Nucleus accumbens (tissue), 56 donors: ENCODE measurements at regions not wholly inside any gene's neighbourhood (a gene's known extent, or its start where the extent isn't known, plus 50 kb on each side); places are given as distances from the start of the nearest gene placed in this dataset.
"Not testable (repeated sequence)": the region's sequence is repeated elsewhere in the genome, so short reads cannot be mapped to it uniquely, and the experiment has no call there.

Experiments used
- DNase-seq, 56 donors: peaks; one replicate each; lab custom pipeline; 2025; lab: John Stamatoyannopoulos, UW

GRCh38 chr10:90096196-90096595 lies 394.8 kb downstream of the KIF20B start:
- no peak for DNase-seq

DNA sequence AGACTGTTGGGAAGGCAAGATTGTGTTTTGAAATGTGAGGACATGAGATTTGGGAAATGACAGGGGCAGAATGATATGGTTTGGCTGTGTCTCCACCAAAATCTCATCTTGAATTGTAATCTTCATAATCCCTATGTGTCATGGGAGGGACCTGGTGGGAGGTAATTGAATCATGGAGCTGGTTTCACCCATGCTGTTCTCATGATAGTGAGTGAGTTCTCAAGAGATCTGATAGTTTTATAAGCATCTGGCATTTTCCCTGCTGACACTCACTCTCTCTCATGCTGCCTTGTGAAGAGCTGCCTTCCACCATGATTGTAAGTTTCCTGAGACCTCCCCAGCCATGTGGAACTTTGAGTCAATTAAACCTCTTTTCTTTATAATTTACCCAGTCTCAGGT lies 406.2 kb downstream of the KIF20B start:
- not testable (repeated sequence) for DNase-seq

GRCh38 chr10:90111671-90112070 lies 410.3 kb downstream of the KIF20B start:
- DNase-seq, result no peak

DNA sequence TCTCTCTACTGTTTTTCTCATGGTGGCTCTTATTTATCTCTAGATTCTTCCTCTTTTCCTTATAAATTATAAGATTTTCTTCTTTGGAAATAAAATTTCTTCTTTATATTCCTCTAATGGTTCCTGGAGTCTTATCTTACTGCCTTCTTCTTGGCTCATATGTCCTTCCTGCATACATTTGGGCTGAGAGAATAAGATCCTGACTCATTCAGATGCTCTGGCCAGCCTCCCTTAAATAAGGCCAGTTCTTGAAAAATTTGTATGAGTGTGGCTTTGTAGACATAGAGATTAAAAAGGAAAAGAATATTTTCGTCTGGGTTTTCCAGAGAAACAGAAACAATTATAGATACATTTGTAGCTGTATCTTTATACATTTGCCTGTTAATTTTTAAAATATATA lies 411.3 kb downstream of the KIF20B start:
- DNase-seq, result no peak

- DNase-seq, result not testable (repeated sequence)
Measured at GRCh38 chr10:90118567-90118966, 417.2 kb downstream of the KIF20B start.

DNA sequence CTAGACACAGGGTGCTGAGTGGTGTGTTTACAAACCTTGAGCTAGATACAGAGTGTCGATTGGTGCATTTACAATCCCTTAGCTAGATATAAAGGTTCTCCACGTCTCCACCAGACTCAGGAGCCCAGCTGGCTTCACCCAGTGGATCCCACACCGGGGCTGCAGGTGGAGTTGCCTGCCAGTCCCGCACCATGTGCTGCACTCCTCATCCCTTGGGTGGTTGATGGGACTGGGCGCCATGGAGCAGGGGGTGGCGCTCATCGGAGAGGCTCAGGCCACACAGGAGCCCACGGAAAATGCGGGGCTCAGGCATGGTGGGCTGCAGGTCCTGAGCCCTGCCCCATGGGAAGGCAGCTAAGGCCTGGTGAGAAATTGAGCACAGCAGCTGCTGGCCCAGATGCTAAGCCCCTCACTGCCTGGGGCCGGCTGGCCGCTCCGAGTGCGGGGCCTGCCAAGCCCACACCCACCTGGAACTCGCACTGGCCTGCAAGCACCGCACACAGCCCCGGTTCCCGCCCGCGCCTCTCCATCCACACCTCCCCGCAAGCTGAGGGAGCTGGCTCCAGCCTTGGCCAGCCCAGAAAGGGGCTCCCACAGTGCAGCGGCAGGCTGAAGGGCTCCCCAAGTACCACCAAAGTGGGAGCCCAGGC lies 418.4 kb downstream of the KIF20B start:
- not testable (repeated sequence) for DNase-seq

- peak in 5 of 56 donors; percentile 0 to 6 (median 0) for DNase-seq
Measured at GRCh38 chr10:90125456-90126255, 424.3 kb downstream of the KIF20B start.

DNA sequence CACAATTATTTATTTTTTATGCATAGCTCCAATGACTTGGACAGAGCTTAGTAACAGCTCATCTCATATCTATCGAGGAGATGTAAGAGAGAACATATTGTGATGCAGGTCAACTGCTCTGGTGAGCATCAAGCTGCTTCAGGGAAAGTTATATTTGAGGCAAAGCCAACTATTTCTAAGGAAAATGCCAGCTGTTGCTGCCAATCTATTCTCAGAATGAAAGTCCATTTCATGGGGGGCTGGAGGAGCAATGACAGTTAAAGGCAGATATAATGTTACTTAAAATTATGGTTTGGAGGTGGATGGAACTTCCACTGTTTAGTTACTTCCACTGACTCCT lies 424.8 kb downstream of the KIF20B start:
- no peak for DNase-seq

- DNase-seq, result no peak
Measured at GRCh38 chr10:90130321-90131086, 429.1 kb downstream of the KIF20B start.

GRCh38 chr10:90133606-90134005 lies 432.2 kb downstream of the KIF20B start:
- DNase-seq, result no peak

DNA sequence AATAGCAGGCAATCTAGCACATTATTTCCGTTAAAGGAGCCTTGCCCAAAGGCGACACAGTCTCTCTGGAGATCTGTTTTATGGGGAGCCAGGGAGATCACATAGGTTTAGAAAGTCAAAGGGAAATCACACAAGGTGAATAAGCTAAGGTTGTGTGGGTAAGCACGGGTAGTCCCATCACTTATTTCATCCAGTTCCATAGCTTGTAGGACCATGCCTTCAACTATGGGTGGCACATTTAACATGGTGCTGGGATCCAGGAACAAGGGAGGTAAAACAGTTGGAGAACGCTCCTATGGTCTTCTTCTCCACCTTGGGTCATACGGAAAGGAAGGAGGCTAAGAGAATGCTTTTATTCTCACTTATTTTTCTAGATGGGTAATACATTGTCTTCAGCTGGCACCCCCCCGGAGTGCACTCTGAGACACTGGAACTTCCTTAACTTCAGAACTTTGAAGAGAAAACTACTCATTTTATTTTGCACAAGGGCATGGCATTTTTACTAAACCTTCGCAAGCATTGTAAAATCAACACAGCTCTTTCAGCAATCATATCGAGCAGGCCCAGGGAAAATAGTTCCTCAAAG lies 435.4 kb downstream of the KIF20B start:
- DNase-seq, result no peak

- no peak for DNase-seq
Measured at GRCh38 chr10:90138844-90139243, 437.5 kb downstream of the KIF20B start.

DNA sequence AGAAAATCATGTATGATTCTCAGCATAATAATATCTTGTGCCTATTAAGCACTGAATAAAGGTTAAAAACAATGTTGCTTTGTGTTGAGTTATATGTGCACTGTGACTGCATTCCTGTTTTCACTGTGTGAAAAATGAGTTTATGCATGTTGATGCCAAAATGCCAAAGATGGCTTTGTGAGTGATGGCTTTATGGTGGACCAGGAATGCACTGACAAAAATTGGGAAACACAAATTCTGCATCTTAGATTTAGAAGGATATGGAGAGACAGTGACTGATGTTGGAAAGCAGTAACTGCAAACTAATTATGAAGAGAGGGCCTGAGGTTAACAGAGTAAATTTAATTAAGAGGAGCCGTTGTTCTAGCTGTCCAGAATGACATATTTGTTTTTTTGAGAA lies 440.4 kb downstream of the KIF20B start:
- no peak for DNase-seq

GRCh38 chr10:90143937-90144336 lies 442.5 kb downstream of the KIF20B start:
- no peak for DNase-seq

DNA sequence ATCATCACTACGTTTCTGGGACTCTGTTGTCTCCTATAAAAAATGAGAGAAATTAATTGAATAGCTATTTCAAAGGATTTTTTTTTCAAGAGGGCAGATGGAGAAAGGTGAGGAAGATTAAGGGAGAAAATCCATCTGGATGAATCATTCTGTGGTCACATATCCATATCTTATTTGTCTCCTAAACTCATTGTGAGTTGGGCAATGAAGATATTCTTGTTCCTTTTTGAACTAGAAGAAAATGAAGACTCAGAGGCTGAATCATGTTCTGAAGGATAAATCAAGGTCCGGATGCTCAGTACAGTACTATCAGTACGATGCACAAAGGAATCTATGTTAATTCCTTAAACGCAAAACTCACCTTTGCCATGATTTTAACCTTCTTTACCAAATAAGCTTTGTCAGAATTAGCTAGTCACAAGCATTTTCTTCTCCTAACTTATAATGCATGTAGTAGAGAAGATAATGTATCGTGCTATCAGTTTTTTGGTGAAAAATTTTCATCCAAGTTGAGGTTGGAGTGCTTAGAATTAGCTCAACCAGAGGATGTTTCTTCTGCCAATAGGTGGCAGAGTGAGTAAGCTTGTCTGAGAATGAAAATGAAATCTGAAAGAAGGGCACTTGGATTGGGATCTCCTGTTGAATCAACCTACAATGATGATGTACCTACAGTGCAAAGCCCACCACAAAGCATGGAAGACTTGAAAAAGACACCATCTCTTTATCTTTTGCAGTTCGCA lies 446.9 kb downstream of the KIF20B start:
- DNase-seq, result no peak

DNA sequence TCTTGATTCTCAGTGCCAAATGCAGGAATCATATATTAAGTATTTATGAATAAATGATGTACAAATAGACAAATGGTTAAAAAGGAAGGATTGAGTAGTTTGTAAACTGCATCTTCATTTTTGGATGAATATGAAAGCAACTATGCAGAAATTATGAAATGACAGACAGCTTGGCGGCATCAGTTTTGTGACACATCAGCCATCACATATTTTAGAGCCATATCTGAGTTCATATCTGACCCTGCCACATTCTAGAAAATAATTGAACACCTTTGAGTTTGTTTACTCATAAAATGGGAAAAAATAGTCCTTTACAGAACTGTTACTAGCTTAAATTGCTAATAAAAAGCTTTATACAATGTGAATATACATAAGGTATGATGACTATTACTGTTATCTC lies 448.2 kb downstream of the KIF20B start:
- DNase-seq, result no peak

GRCh38 chr10:90162271-90162853 lies 461.0 kb downstream of the KIF20B start:
- no peak for DNase-seq

DNA sequence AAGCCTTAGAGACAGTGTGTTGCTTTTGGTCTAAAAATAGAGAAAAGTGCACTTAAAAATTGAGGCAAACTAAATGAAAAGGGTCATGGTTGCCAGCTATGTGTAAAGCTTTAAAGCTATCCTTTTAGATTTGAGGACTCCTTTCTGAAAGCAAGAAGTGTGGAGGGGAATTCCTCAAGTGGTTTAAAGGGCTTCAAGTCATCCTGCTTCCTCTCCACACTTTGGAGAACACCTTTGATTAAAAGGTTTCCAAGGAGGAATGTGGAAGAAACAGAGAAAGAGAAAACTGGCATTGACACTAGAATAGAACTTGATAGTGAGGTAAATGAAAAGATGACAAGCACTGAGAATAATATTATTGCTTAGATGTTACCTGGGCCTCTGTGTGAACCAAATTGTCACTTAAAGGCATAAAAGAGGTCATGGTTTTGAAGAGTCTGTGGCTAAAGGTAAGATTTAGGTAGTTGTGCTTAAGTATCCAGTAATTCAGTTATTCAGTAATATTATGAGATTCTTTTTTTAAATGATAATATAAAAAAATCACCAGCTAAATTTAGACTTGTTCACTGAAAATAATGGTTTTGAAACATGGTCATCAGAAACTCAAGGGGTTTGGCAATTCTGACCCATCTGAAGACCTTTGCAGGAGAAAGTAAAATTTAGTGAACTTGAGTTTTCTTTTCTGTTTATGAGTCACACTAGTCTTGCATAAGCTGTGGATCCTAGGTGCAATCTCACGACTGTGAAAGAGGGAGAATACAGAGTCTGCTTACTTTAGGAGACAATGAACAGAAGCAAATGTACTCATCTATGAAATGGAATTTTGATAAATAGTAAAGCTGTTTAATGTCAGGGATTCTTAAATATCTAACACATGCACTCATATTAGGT lies 466.0 kb downstream of the KIF20B start:
- DNase-seq, result no peak

- no peak for DNase-seq
Measured at GRCh38 chr10:90168244-90168643, 466.9 kb downstream of the KIF20B start.
